ENCODE measurements at regions not wholly inside any gene's neighbourhood (a gene's known extent, or its start where the extent isn't known, plus 50 kb on each side); places are given as distances from the start of the nearest gene placed in this dataset.

GRCh38 chr13:62094932-62095331 is 679.3 kb upstream of the PCDH20 start:
- TF ChIP-seq NR2C2 (CRISPR knock-in tag; IDR thresholded peaks at IDR 0.05) (no peak), ELF4 (CRISPR knock-in tag; IDR thresholded peaks at IDR 0.05; ENCODE audit: low read depth) (no peak), CTCF (IDR thresholded peaks at IDR 0.05) (no peak), MAX (CRISPR knock-in tag; IDR thresholded peaks at IDR 0.05) (no peak), TCF7 (CRISPR knock-in tag; IDR thresholded peaks at IDR 0.05; ENCODE audit: low read depth) (no peak), NR3C1 (CRISPR knock-in tag; conservative IDR thresholded peaks at IDR 0.05; ENCODE audit: low read depth) (no peak), ATF6 (CRISPR knock-in tag; IDR thresholded peaks at IDR 0.05) (no peak)
